Amniotic stem cell (primary cell): ENCODE measurements at regions not wholly inside any gene's neighbourhood (a gene's known extent, or its start where the extent isn't known, plus 50 kb on each side); places are given as distances from the start of the nearest gene placed in this dataset.
A peak's percentile ranks its signal among the peaks of the same experiment; 100 is the strongest.
"Not testable (repeated sequence)": the region's sequence is repeated elsewhere in the genome, so short reads cannot be mapped to it uniquely, and the experiment has no call there.

ENCODE experiments used
- DNase-seq: peaks from one replicate; lab custom pipeline; 2025; lab: John Stamatoyannopoulos, UW

DNA sequence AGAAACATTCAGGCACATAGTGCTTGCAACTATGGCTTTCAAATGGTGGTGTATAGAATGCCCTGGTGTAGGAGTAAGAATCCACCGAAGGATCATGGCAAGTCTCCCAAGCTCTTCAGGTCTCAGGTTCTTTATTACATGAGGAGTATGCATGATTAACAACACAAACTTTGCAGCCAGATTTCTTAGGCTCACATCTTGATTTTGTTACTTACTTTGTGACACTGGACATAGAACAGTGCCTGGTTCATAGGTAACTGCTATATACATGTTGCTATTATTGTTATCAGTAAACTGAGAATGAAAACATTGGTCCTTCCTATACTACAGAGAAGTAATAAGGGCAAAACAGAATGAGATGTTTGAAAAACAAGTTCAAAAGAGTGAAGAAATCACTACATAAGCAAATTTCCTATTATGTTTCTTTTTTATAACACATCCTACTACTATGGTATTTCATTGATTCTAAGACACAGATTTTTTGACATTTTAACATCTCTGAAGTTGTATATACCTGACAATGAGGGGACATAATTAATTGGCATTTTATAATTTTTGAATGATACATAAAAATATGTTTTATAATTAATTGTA lies 284.9 kb downstream of the C1D start:
- DNase-seq: no peak

DNA sequence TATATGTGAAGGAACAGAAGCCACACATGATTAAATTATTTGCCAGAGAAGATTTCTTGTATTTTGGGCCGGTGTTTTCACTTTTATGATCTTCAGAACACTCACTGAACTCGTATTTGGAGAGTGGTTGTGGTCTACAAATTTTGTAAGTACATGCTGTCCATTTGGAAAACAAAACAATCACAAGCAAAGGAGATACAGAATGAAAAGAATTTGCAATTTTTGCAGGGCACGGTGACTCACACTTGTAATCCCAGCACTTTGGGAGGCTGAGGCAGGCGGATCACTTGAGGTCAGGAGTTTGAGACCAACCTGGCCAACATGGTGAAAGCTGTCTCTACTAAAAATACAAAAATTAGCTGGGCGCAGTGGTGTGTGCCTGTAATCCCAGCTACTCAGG lies 282.0 kb downstream of the C1D start:
- DNase-seq: not testable (repeated sequence)

DNA sequence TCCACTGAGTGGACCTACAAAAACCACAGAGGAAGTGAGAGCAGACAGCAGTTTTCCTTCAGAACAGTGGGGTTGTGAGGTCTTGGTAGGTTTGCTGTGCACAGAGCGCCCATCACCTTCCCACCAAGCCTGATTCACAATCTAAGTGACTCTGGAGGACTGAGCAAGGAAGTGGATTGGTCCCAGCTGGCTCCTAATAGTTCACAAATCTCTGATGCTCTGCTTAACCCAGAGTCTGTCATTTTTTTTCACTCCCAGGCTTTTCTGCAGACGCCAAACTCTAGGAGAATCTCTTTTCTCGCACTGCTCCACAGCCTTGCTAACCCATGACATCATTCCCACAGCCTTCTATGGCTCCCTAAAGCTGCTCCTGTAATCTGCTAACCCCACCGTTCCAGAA lies 280.4 kb downstream of the C1D start:
- no peak for DNase-seq

DNA sequence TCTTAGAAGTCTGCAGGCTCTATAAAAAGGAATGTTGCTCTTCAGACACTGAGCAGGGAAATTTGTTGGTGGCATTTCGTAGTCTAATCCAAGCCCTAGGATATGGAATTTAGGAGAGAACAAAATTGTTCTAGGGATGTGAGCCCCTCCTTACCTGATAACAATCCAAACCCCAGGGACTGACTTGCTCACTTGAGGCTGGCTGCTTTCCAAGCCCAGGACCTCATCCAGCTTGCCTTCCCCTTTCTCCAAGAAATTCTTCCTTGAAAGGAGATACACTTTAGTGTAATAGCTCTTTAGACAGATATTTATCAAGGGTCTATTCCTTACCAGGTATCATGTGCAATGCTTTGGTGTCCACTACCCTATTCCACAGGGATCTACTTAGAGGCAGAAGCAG lies 279.8 kb downstream of the C1D start:
- no peak for DNase-seq

DNA sequence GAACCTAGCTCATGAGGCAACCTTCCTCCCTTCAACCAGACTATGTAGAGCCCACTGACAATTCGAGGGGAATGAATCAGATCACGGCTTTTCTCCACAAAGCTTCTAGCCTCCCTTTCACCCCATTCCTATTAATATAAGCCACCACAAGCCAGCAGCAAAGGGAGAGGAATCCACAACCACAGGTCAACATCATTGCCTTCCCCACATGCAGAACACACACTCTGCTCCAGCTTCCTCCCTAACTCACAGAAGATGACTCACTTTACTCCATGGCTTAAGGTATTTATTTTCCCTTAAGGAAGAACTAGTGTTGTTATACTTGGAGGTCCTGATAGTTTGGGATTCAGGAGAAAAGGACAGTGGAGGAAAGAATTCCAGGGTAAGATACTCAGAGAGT lies 272.2 kb downstream of the C1D start:
- DNase-seq: peak; percentile 8

DNA sequence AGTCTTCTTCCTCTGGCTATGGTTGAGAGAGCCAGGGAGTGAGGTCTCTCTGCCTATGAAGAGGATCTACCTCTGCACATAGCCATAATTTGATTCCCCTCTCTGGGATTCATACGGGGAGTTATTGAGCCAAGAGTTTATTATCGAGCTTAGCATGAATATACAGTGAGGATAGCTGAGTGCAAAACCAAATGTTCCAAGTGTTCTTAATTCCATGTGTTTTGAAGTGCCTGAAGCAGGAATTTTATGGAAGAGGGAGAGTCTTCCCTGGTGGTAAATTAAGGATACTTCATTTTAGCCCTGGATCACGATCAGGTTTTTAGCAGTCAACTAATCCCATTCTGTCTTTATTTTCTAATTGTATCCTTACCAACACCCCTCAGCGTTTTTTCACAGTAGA lies 270.6 kb downstream of the C1D start:
- DNase-seq: no peak

DNA sequence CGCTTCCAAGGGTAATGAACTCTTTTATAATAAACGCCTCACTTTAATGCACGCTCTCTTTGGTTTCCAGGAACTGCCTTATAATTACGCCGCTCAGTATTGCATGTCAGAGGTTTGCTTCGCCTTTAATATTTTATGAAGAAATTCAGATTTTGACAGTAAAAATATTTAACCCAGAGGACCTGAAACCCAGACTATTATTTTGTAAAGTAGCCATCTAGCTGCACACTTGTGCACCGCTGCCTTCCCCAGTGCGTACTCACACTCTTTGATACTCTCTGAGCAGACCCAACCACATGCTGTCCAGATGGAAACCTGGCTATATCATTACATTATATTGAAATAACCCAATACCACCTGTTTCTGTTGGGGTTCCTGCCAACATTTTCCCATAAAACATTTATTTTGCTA lies 270.1 kb downstream of the C1D start:
- DNase-seq: no peak

DNA sequence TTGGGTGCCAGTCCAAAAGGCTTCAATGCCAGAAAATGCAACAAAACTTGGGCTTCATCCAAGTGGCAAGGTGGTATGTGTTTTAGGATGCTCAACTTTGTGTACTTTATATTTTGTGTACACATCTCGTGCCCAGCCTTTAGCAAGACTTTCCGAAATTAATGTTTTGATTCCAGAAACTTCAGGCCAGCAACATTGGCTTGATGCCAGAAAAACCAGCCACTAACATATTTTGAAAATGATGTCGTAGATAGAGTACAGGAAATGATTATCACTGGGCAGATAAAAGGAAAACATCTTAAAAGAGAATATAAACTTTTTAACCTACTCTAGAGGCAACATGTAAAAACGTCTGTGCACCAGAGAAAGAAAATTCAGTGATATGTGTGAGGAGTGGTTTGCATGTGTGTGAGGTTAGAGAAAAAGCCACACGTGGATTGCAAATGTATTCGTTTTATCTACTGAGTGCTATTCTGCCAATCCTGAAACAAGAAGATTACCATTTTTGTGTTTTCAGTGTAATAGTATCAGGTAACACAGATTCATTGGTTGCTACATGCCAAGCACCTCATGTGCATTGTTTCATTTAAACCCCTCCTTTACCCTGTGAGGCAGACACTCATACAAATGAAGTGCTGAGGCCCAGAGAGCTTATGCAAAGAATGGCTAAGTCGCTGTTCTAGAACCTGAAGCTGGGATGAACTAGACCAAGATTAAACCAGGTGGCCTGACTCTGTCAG lies 264.8 kb downstream of the C1D start:
- DNase-seq: peak; percentile 26

DNA sequence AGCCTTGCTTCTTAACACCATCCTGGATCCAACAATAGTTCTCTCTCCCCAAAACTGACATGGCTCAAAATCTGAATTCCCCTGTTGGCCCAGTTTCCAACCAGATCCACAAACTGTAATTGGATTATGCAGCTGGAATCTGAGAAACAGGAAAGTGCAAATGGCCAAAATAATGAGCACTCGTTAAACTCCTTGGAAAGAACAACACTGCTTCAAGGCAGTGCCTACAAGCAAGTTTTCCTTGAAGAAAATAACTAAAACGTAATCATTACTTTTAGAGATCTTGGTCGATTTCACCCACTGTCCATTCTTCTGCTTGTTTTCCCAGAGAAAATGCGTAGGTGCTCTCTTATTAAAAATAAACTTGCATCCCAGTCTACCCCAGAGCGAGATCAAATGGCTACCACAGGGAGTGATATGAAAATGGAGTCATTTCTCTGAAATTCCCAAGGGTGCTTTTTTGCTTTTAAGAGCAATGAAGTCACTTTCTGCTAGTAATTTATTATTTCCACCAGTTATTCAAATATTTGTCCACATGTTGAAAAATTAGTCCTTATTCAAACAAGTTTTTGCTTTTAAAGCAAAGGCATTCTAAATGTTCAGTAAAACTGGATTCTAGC lies 264.2 kb downstream of the C1D start:
- no peak for DNase-seq

DNA sequence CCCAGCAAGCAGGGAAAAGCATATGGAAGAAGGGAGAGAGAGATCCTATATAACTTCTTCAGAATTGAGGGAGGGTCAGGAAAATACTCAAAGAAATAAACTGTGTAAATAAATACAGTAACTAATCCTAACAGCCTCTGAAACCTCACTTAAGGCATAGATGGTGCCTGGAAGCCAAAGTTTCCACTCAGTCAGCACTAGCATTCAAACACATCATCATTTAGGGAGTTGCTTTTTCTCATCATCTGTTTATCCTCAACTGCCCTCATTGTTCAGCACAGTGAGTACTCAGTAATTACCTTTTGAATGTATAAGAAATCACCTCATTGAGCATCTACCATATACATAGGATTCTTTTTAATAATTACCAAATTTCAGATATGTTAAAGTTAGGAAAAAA lies 262.9 kb downstream of the C1D start:
- DNase-seq: no peak

DNA sequence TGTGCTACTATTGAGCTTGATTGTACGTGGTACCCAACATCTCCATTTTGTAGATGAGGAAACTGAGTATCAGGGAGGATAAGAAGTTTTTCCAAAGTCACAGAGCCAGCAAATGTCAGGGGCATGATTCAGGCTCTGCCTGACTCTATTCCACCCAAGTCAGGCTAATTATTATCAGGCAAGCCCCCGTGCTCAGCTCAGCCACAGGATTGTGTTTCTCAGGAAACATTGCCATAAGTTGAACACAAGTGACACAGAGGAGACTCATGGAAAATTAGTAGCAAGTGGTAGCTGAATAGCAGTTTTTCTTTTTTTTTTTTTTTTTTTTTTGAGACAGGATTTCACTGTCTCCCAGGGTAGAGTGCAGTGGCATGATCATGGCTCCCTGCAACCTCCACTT lies 260.5 kb downstream of the C1D start:
- DNase-seq: no peak

DNA sequence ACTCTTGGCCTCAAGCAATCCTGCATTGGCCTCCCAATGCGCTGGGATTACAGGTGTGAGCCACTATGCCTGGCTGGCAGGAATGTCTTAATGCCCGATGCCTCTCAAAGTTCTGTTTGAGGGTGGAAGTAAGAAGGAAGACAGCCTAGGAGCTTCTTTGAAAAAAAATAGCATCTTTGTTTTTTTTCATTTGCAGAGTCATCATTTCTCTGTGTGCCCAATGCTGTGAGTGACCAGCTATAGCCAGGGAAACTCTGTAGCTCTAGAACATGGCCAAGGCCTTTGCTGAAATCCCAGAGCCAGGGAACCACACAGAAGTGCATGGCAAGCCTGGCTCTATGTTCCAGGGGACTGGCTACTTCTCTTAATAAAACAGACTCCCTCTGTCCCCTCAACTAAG lies 260.0 kb downstream of the C1D start:
- DNase-seq: no peak

DNA sequence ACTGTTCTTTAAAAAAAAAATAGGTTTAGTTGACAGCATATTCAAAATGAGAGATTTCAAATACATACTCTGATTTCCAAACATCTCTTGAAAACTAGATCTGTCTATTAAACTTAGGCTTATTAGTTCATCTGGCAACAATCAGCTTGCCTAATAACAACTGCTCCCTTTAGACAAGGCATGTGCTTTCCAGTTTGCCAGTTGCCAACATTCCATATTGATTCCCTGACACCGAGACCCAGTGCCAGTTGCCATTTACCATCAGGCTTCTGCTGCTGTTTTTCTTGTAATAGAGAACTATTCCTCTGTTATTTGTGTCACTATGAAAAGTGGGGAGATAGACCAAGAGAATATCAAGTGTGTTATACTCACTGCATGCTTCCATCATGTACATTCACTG lies 256.0 kb downstream of the C1D start:
- no peak for DNase-seq

DNA sequence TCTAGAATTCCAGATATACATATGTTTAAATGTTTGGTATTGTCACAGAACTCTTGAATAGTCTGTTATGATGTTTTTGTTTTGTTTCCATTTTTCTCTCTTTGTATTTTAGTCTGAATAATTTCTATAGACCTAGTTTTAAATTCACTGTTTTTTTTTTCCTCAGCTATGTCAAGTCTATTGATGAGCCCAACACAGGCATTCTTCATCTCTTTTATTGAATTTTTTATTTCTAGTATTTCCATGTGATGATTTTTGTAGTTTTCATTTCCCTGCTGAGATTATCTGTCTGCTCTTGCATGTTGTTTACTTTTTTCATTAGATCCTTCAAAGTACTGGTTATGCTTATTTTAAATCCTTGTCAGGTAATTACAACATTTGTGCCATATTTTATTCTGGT lies 254.7 kb downstream of the C1D start:
- DNase-seq: no peak

DNA sequence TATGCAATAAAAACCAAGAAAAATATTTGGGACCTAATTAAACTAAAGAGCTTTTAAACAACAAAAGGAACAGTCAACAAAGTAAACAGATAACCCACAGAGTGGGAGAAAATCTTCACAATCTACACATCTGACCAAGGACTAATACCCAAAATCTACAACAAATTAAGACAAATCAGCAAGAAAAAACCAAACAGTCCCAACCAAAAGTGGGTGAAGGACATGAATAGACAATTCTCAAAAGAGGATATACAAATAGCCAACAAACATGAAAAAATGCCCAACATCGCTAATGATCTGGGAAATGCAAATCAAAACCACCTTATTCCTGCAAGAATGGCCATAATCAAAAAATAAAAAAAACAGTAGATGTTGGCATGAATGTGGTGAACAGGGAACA lies 250.1 kb downstream of the C1D start:
- no peak for DNase-seq

DNA sequence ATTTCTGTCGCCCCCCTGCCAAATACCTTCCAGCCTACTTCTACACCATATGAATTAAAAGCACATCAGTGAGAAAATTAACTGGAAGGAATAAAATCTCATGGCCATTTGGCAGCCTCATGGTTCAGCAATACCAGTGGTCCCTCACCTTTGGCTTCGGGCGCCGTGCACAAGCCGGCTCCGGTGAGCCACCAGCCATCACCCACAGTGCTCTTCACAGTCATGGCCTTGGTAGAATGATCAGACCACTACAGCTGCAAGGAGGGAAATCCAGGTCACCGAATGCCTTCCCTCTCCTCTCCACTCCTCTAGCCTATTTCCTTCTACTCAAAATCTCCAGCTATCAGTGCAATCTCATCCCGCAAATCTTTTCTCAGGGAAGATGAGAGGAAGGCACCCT lies 239.1 kb downstream of the C1D start:
- DNase-seq: no peak

DNA sequence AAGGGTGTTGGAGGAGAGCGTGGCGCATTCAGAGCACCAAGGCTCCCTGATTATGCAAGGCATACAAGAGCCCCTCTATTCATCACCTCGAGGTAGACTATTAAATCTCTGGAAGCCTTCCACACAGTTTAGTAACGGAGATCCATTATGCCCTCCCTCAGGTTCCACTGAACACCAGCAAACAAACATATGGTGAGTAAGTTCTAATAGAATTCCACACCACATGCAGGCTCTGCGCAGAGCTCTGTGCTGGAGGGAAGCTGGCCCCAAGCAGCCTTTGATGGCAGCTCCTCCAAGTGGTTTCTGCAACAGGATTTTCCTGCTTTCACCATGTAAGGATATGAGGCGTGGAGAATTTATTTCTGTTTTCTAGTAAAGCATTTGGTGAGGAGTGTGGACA lies 238.6 kb downstream of the C1D start:
- no peak for DNase-seq

DNA sequence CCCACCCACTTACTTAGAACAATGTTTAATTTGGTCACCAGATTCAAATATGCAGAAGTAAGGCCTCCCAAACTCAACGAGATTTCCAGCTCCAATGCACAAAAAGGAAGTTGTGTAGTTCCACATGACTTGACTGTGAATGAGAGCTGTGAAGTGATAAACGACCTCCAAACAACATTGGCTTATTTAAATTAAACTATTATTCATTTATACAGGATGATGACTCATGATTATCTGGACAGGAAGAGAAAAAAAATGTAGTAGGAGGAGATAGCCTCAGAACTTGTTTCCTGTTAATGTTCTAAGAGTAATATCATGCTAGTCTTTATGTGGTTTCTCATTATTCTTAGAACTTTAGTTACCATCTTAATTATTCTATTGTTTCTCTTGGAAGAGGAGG lies 237.3 kb downstream of the C1D start:
- no peak for DNase-seq

DNA sequence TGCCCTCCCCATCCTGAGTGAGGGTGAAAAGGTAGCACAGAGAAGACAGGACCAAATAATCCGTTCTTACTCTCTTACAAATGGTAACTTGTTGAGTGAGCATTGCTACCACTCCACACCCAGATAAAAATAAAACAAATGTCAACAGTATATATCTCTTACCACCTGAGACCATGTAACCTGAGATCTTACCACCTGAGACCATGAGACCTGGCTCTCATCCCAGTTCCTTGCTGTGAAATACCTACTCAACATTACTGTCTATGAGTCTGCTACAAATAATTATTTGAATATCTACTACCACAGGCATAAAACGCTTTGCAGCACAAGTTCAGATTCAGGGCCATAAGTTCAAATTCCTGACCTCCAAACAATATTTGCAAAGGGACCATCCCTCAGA lies 234.7 kb downstream of the C1D start:
- DNase-seq: no peak

DNA sequence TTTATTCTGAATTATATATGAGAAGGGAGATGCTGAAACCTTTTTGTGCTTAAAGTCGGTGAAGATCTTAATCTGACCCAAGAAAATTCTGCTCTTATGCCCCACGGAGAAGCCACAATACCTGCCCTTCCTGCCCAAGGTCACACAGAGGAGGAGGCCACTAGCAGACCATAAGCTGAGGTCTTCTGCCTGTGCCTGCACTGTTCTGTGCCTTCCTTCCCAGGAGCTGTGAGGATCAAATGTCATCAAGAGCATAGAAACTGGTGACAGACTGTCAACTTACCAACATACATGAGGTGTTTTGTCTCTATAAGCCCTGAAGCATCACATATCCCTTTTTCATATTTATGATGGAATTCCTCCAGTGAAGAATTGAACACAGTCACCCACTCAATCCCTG lies 233.3 kb downstream of the C1D start:
- no peak for DNase-seq

DNA sequence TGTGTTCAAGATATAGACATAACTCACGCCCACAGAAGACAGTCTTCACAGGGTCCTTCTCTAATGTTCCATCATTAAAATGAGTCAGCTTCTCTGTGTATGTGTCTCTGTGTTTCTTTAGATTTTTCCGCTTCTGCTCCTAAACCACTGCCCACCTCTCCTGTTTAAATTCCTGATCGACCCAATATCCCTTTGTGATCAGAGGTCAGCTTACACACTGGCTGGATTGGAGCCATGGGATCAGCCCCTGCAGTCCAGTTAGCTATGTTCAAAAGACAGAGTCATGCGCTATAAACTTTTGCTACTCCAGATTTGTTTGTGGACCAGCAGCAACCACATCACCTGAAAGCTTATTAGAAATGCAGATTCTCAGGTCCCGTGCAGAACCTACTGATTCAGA lies 229.2 kb downstream of the C1D start:
- DNase-seq: no peak

DNA sequence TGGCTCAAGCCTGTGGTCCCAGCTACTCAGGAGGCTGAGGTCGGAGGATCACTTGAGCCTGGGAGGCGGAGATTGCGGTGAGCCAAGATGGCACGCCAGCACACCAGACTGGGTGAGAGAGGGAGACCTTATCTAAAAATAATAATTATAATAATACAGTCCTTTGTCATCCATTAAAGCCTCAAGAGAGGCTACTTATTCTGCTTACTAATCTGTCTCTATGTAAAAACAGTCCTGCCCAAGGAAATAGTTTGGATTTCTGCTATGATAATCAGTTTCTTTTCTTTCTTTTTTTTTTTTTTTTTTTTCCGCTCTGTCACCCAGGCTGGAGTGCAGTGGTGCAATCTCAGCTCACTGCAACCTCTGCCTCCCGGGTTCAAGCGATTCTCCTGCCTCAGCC lies 228.3 kb downstream of the C1D start:
- DNase-seq: no peak

DNA sequence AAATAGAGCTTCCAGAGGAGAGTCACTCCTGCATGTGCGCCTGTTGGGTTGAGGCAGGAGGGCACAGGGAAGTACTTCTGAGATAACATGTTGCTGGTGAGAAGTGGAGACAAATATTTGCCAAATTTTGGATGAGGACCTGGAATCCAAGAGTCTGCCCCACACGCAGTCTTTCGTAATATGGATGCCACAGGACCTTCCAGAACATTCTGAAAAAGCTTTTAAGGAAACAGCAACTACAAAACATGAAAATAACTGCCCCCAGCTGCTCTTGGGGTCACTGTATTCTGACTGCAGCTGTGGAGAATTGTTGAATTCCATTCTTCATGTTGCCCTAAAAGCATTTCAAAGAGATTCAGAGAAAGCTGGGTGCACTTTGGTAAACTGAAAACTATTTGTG lies 227.5 kb downstream of the C1D start:
- no peak for DNase-seq

DNA sequence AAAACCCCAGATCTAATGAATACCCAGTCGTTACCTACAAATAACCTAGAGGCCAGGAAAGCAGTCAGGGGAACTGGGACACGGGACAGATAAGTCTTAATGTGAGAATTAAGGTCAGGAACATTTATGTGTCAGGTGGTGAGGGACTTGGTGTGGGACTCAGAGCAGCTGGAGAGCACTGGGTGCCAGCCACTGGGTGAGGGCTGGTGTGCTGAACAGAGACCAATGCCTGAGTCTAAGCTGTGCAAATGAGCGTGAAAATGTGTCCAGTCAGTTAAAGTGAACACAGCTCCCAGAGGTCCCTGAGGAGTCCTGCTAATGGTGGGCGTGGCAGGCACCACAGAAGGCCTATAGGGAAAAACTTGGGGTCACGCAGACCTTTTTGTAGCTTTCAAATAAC lies 225.9 kb downstream of the C1D start:
- DNase-seq: no peak
